ENCODE measurements at regions not wholly inside any gene's neighbourhood (a gene's known extent, or its start where the extent isn't known, plus 50 kb on each side); places are given as distances from the start of the nearest gene placed in this dataset.

GRCh38 chr18:54100920-54101470, 123.5 kb downstream of the MBD2 start:
- H3K27ac ChIP-seq = no peak overlapping the region
- H3K36me3 ChIP-seq = no peaks in the 10 kb centered on the region
- no peaks in the 10 kb centered on the region for H3K27me3 ChIP-seq
- no peaks in the 10 kb centered on the region for H3K4me1 ChIP-seq
- TF ChIP-seq CTCF (IDR thresholded peaks at IDR 0.05) = no peak
- H3K9me3 ChIP-seq = no peaks in the 10 kb centered on the region
- H3K4me3 ChIP-seq = no peak overlapping the region
- intact Hi-C loops (cut with DNase I) = no loop called here
- DNase-seq (ENCODE audit: low spot score in 2 of 2) = no peak

- no peaks in the 10 kb centered on the region for H3K36me3 ChIP-seq
- H3K27ac ChIP-seq = no peak overlapping the region
- no peak for TF ChIP-seq CTCF (IDR thresholded peaks at IDR 0.05)
- no peak overlapping the region for H3K4me3 ChIP-seq
- H3K4me1 ChIP-seq = no peaks in the 10 kb centered on the region
- no peaks in the 10 kb centered on the region for H3K9me3 ChIP-seq
- intact Hi-C loops (cut with DNase I) = no loop called here
- no peak for DNase-seq (ENCODE audit: low spot score in 2 of 2)
- H3K27me3 ChIP-seq = no peaks in the 10 kb centered on the region
These were observed 124.0 kb downstream of the MBD2 start for GRCh38 chr18:54100466-54100865.

DNA sequence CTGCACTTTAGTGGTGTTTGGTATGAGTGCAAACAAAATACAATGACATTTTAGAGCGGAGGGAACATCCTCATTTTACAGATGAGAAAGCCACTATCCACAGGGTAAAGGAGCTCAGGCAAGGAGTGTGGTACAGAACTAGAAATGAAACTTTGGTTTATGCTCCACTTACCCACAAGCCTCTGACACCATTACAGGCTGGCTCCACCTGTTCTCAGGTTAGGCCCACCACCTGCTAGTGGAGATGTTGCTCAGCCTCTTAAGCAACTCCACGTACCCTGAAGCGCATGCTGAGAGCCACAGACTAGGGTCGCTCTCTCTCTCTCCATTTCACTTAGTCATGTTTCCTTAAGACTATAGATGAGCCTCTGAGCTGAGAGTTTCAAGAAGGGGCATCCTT, 130.0 kb downstream of the MBD2 start:
- no peaks in the 10 kb centered on the region for H3K27me3 ChIP-seq
- no peaks in the 10 kb centered on the region for H3K36me3 ChIP-seq
- no peak overlapping the region for H3K4me3 ChIP-seq
- no peak for TF ChIP-seq CTCF (IDR thresholded peaks at IDR 0.05)
- no peaks in the 10 kb centered on the region for H3K9me3 ChIP-seq
- no peak for DNase-seq (ENCODE audit: low spot score in 2 of 2)
- no peak overlapping the region for H3K27ac ChIP-seq
- H3K4me1 ChIP-seq = no peaks in the 10 kb centered on the region
- intact Hi-C loops (cut with DNase I) = no loop called here

- DNase-seq (ENCODE audit: low spot score in 2 of 2) = no peak
- no peaks in the 10 kb centered on the region for H3K9me3 ChIP-seq
- H3K4me3 ChIP-seq = no peak overlapping the region
- H3K36me3 ChIP-seq = no peaks in the 10 kb centered on the region
- TF ChIP-seq CTCF (IDR thresholded peaks at IDR 0.05) = no peak
- intact Hi-C loops (cut with DNase I) = no loop called here
- H3K27me3 ChIP-seq = no peaks in the 10 kb centered on the region
- no peak overlapping the region for H3K27ac ChIP-seq
- H3K4me1 ChIP-seq = no peaks in the 10 kb centered on the region
These were observed 133.6 kb downstream of the MBD2 start for GRCh38 chr18:54090856-54091255.

GRCh38 chr18:54089749-54090459, 134.6 kb downstream of the MBD2 start:
- intact Hi-C loops (cut with DNase I) = no loop called here
- Histone ChIP-seq H3K4me1 (no peaks in the 10 kb centered on the region), H3K36me3 (no peaks in the 10 kb centered on the region), H3K9me3 (no peaks in the 10 kb centered on the region), H3K27ac (no peak overlapping the region), H3K4me3 (no peak overlapping the region), H3K27me3 (no peaks in the 10 kb centered on the region)
- TF ChIP-seq CTCF (IDR thresholded peaks at IDR 0.05) = no peak
- no peak for DNase-seq (ENCODE audit: low spot score in 2 of 2)
